ENCODE measurements at regions not wholly inside any gene's neighbourhood (a gene's known extent, or its start where the extent isn't known, plus 50 kb on each side); places are given as distances from the start of the nearest gene placed in this dataset.

- TF ChIP-seq EP300 (IDR thresholded peaks at IDR 0.05; ENCODE audit: borderline replicate concordance), result no peak
- no peak for TF ChIP-seq CREB1 (IDR thresholded peaks at IDR 0.05; ENCODE audit: low read depth)
- no peak for TF ChIP-seq TAF1 (IDR thresholded peaks at IDR 0.05; ENCODE audit: low read depth)
- TF ChIP-seq REST (IDR thresholded peaks at IDR 0.05; ENCODE audit: low read depth), result no peak
- no peak for TF ChIP-seq MAX (IDR thresholded peaks at IDR 0.05)
- TF ChIP-seq RAD21 (IDR thresholded peaks at IDR 0.05; ENCODE audit: low read depth), result no peak
- TF ChIP-seq TEAD4 (IDR thresholded peaks at IDR 0.05), result no peak
- no peak for TF ChIP-seq USF1 (IDR thresholded peaks at IDR 0.05)
- no peak for TF ChIP-seq YY1 (IDR thresholded peaks at IDR 0.05; ENCODE audit: low read depth)
Observed at GRCh38 chr6:85329196-85329595, 120.7 kb upstream of the NT5E start.

Measured in Ishikawa (cell line).